ENCODE measurements at regions not wholly inside any gene's neighbourhood (a gene's known extent, or its start where the extent isn't known, plus 50 kb on each side); places are given as distances from the start of the nearest gene placed in this dataset.

DNA sequence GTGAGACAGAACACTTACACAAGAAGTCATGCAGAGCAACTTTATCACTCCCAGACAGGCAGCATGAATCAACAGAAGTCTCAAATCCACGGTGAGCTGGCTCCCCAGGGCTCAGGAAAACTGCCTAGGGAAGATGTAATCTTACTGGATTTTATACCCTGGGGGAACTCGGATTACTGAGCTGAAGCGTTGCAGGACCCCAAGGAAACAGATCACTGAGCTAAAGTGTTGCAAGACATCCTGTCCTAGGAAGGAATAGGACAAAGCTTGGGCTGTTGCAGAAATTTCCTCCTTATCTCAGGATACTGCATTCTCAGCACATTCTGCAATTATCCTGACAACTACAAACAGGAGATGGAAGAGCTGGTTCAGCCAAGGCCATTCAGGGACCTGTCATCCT, 224.8 kb downstream of the TFAP2A start:
- CTCF ChIA-PET: no interaction called here
- no peak overlapping the region for H3K27ac ChIP-seq (ENCODE audit: insufficient read depth, low read depth, low read length)
- no peaks in the 10 kb centered on the region for H4K20me1 ChIP-seq (replicated peaks; ENCODE audit: control insufficient read depth, extremely low read depth, insufficient read depth, low read length)
- H3K79me2 ChIP-seq (ENCODE audit: control insufficient read depth, insufficient read depth, low read length): no peaks in the 10 kb centered on the region
- no peak overlapping the region for H3K4me3 ChIP-seq (replicated peaks in 1 of 3; ENCODE audit: insufficient read depth in 1 of 3, low read depth in 1 of 3, low read length in 3 of 3)
- DNase-seq (ENCODE audit: low read depth, low spot score) (no peak), FAIRE-seq (no peak)
- no peak overlapping the region for H3K4me2 ChIP-seq (ENCODE audit: insufficient read depth, low read length)
- dilution Hi-C loops (cut with MboI; ENCODE audit: extremely low pct_ligation_motif_present, low sequenced_read_pairs) (no loop called here), intact Hi-C loops (cut with micrococcal nuclease) (no loop called here)
- TF ChIP-seq POLR2A (IDR thresholded peaks at IDR 0.05; ENCODE audit: low read depth, low read length) (no peak), GATA2 (IDR thresholded peaks at IDR 0.05; ENCODE audit: insufficient read depth, insufficient read length, low read depth, low read length) (no peak), POLR2AphosphoS5 (IDR thresholded peaks at IDR 0.05; ENCODE audit: insufficient read depth, low read depth, low read length) (no peak), EZH2 (IDR thresholded peaks at IDR 0.05; ENCODE audit: borderline replicate concordance, low read depth, low read length, severe bottlenecking) (no peak), FOS (IDR thresholded peaks at IDR 0.05; ENCODE audit: borderline replicate concordance, insufficient read depth, low read length) (no peak), JUN (IDR thresholded peaks at IDR 0.05; ENCODE audit: borderline replicate concordance, insufficient read depth, insufficient read length, low read depth) (no peak), MYC (IDR thresholded peaks at IDR 0.05; ENCODE audit: low read depth, low read length) (no peak)
- TF ChIP-seq, protein P1, sequence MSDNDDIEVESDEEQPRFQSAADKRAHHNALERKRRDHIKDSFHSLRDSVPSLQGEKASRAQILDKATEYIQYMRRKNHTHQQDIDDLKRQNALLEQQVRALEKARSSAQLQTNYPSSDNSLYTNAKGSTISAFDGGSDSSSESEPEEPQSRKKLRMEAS (IDR thresholded peaks at IDR 0.05; ENCODE audit: insufficient read depth, insufficient read length): no peak
- TF ChIP-seq, protein P2, sequence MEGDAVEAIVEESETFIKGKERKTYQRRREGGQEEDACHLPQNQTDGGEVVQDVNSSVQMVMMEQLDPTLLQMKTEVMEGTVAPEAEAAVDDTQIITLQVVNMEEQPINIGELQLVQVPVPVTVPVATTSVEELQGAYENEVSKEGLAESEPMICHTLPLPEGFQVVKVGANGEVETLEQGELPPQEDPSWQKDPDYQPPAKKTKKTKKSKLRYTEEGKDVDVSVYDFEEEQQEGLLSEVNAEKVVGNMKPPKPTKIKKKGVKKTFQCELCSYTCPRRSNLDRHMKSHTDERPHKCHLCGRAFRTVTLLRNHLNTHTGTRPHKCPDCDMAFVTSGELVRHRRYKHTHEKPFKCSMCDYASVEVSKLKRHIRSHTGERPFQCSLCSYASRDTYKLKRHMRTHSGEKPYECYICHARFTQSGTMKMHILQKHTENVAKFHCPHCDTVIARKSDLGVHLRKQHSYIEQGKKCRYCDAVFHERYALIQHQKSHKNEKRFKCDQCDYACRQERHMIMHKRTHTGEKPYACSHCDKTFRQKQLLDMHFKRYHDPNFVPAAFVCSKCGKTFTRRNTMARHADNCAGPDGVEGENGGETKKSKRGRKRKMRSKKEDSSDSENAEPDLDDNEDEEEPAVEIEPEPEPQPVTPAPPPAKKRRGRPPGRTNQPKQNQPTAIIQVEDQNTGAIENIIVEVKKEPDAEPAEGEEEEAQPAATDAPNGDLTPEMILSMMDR (IDR thresholded peaks at IDR 0.05; ENCODE audit: extremely low read depth in 1 of 2, insufficient read depth in 1 of 2, low read depth in 1 of 2, low read length in 2 of 2): no peak
- H3K36me3 ChIP-seq (ENCODE audit: control insufficient read depth in 2 of 2, extremely low read depth in 1 of 2, insufficient read depth in 2 of 2, low read length in 2 of 2): no peaks in the 10 kb centered on the region
- no peaks in the 10 kb centered on the region for H3K9me1 ChIP-seq (replicated peaks; ENCODE audit: control insufficient read depth, extremely low read depth, insufficient read depth, low read length)
- no peaks in the 10 kb centered on the region for H3K9me3 ChIP-seq (replicated peaks; ENCODE audit: control insufficient read depth, insufficient read depth, low read length)
- H3K4me1 ChIP-seq (ENCODE audit: control insufficient read depth, extremely low read depth, insufficient read depth, low read length): no peaks in the 10 kb centered on the region
- no peak overlapping the region for H3K9ac ChIP-seq (replicated peaks; ENCODE audit: extremely low read depth, insufficient read depth, low read length)
- POLR2A ChIA-PET: no interaction called here
- H3K27me3 ChIP-seq (ENCODE audit: control insufficient read depth in 2 of 2, insufficient read depth in 2 of 2, low read length in 2 of 2): no peaks in the 10 kb centered on the region
- H2AFZ ChIP-seq (ENCODE audit: low read depth, low read length): no peak overlapping the region
- no TSS peak for BruUV-seq (replicated peaks)
